MM.1S (cell line): ENCODE measurements at regions not wholly inside any gene's neighbourhood (a gene's known extent, or its start where the extent isn't known, plus 50 kb on each side); places are given as distances from the start of the nearest gene placed in this dataset.

Experiments used
- DNase-seq: peaks from one replicate; pipeline ENCODE4 v3.0.0-alpha.2; 2015
- H2AFZ ChIP-seq: fragments of 300-600 bp; sonication (generic); 2 replicates; pipeline ENCODE4 v1.6.0; 2016; ENCODE audit warnings: antibody characterized with exemption, low read length
- H3F3A ChIP-seq: fragments of 300-600 bp; sonication (generic); 2 replicates; pipeline ENCODE4 v1.6.1; 2016; ENCODE audit warnings: mild to moderate bottlenecking, antibody characterized with exemption, low read length, moderate library complexity, mixed read lengths; ENCODE audit not compliant: insufficient read depth
- H3K27ac ChIP-seq: fragments of 300-600 bp; sonication (generic); 2 replicates; pipeline ENCODE4 v1.5.1; 2016; ENCODE audit warnings: mild to moderate bottlenecking, low read length
- H3K27me3 ChIP-seq: fragments of 300-600 bp; sonication (generic); replicated peaks from 2 replicates; pipeline ENCODE4 v1.6.0; 2016; ENCODE audit warnings: low read length; ENCODE audit not compliant: insufficient read depth
- H3K36me3 ChIP-seq: fragments of 300-600 bp; sonication (generic); replicated peaks from 2 replicates; pipeline ENCODE4 v1.6.1; 2016; ENCODE audit warnings: mild to moderate bottlenecking, low read length, mixed read lengths; ENCODE audit not compliant: insufficient read depth
- H3K4me1 ChIP-seq: fragments of 300-600 bp; sonication (generic); 2 replicates; pipeline ENCODE4 v1.6.1; 2016; ENCODE audit warnings: low read length, mixed read lengths
- H3K4me2 ChIP-seq: fragments of 300-600 bp; sonication (generic); 2 replicates; pipeline ENCODE4 v1.6.0; 2016; ENCODE audit warnings: low read depth, low read length
- H3K4me3 ChIP-seq: fragments of 300-600 bp; sonication (generic); 2 replicates; pipeline ENCODE4 v1.5.1; 2016; ENCODE audit warnings: low read length, mixed read lengths
- H3K79me2 ChIP-seq: fragments of 300-600 bp; sonication (generic); 2 replicates; pipeline ENCODE4 v1.6.1; 2016; ENCODE audit warnings: mixed run types, low read length, mixed read lengths
- H3K9ac ChIP-seq: fragments of 300-600 bp; sonication (generic); 2 replicates; pipeline ENCODE4 v1.6.1; 2016; ENCODE audit warnings: low read length, mixed read lengths
- H3K9me2 ChIP-seq: fragments of 300-600 bp; sonication (generic); replicated peaks from 2 replicates; pipeline ENCODE4 v1.6.1; 2016; ENCODE audit warnings: mild to moderate bottlenecking, low read length, mixed read lengths; ENCODE audit not compliant: insufficient read depth
- H3K9me3 ChIP-seq: fragments of 300-600 bp; sonication (generic); replicated peaks from 2 replicates; pipeline ENCODE4 v1.6.1; 2016; ENCODE audit warnings: mild to moderate bottlenecking, low read length, mixed read lengths; ENCODE audit not compliant: insufficient read depth
- H4K20me1 ChIP-seq: fragments of 300-600 bp; sonication (generic); 2 replicates; pipeline ENCODE4 v1.6.1; 2016; ENCODE audit warnings: mild to moderate bottlenecking, low read length, moderate library complexity, mixed read lengths; ENCODE audit not compliant: insufficient read depth
- EZH2 ChIP-seq: fragments of 300-600 bp; sonication (generic); optimal IDR thresholded peaks from 2 replicates; pipeline ENCODE3; 2017; ENCODE audit warnings: low read depth, mild to moderate bottlenecking, antibody characterized with exemption, low read length, mixed read lengths
- EZH2phosphoT487 ChIP-seq: fragments of 300-600 bp; sonication (generic); IDR thresholded peaks from 2 replicates; pipeline ENCODE4 v1.6.1; 2018; ENCODE audit warnings: antibody characterized with exemption, low read length
- TF ChIP-seq, protein P1 (sequence below): fragments of 300-600 bp; sonication (generic); IDR thresholded peaks from 2 replicates; pipeline ENCODE4 v1.5.1; 2016; ENCODE audit warnings: antibody characterized with exemption, low read length, mixed read lengths

DNA sequence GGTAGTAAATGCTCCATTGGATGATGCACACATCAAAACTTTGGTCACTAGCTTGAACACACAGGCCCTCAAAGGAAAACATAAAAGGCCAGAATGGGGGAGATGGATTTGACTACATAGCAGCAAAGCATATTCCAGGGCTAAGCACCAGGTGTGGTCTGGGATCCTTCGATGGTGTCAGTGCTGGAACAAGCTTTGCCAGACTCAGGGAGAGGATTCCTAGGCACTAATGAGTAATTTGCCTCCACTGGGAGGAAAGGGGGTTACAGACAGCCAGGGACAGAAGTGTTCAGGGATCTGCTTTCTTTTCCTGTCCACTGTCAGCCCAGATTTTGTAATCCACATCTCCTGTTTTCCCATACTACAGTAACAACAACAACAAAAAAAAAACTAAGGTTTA, 157.2 kb upstream of the OBI1 start:
- H3K79me2 ChIP-seq, result no peaks in the 10 kb centered on the region
- no peaks in the 10 kb centered on the region for H3K36me3 ChIP-seq
- H4K20me1 ChIP-seq, result no peaks in the 10 kb centered on the region
- H3K27ac ChIP-seq, result no peak overlapping the region
- TF ChIP-seq EZH2, result no peak
- TF ChIP-seq, protein P1, sequence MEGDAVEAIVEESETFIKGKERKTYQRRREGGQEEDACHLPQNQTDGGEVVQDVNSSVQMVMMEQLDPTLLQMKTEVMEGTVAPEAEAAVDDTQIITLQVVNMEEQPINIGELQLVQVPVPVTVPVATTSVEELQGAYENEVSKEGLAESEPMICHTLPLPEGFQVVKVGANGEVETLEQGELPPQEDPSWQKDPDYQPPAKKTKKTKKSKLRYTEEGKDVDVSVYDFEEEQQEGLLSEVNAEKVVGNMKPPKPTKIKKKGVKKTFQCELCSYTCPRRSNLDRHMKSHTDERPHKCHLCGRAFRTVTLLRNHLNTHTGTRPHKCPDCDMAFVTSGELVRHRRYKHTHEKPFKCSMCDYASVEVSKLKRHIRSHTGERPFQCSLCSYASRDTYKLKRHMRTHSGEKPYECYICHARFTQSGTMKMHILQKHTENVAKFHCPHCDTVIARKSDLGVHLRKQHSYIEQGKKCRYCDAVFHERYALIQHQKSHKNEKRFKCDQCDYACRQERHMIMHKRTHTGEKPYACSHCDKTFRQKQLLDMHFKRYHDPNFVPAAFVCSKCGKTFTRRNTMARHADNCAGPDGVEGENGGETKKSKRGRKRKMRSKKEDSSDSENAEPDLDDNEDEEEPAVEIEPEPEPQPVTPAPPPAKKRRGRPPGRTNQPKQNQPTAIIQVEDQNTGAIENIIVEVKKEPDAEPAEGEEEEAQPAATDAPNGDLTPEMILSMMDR, result no peak
- TF ChIP-seq EZH2phosphoT487, result no peak
- no peak overlapping the region for H3K4me3 ChIP-seq
- H3F3A ChIP-seq, result no peaks in the 10 kb centered on the region
- H3K9me2 ChIP-seq, result no peaks in the 10 kb centered on the region
- no peak for DNase-seq
- no peaks in the 10 kb centered on the region for H3K27me3 ChIP-seq
- no peaks in the 10 kb centered on the region for H3K4me1 ChIP-seq
- no peak overlapping the region for H3K4me2 ChIP-seq
- no peak overlapping the region for H2AFZ ChIP-seq
- H3K9ac ChIP-seq, result no peak overlapping the region
- H3K9me3 ChIP-seq, result no peaks in the 10 kb centered on the region

DNA sequence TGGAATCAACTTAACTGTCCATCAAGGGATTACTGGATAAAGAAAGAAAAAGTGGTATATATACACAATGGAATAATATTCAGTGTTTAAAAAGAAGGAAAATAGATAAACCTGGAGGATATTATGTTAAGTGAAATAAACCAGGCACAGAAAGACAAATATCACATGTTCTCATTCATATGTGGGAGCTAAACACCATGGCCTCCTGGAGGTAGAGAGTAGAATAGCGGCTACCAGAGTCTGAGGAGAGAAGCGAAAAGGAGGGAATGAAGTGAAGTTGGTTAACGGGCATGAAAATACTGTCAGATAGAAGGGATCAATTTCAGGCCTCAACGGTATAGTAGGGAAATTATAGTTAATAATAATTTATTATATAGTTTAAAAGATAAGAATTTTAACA, 147.5 kb upstream of the OBI1 start:
- TF ChIP-seq, protein P1, result peak; percentile 33
- TF ChIP-seq EZH2, result no peak
- no peaks in the 10 kb centered on the region for H4K20me1 ChIP-seq
- DNase-seq, result no peak

DNA sequence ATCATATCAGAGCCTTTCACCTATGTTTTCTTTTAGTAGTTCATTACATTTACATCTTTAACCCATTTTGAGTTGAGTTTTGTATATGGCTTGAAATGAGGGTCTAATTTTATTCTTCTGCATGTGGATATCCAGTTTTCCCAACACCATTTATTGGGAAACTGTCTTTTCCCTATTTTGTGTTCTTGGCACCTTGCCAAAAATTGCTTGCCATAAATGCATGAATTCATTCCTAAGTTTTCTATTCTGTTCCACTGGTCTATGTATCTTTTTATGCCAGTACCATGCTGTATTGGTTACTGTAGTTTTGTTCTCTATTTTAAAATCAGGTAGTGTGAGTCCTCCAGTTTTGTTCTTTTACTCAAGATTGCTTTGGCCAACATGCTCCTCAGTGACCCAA, 144.0 kb upstream of the OBI1 start:
- Histone ChIP-seq H3K79me2 (no peaks in the 10 kb centered on the region), H3K9me3 (no peaks in the 10 kb centered on the region), H3K27ac (no peak overlapping the region), H2AFZ (no peak overlapping the region), H3K36me3 (no peaks in the 10 kb centered on the region), H3K4me1 (no peaks in the 10 kb centered on the region), H4K20me1 (no peaks in the 10 kb centered on the region), H3K4me2 (no peak overlapping the region), H3K27me3 (no peaks in the 10 kb centered on the region), H3K9ac (no peak overlapping the region), H3F3A (no peaks in the 10 kb centered on the region), H3K4me3 (no peak overlapping the region), H3K9me2 (no peaks in the 10 kb centered on the region)
- TF ChIP-seq, protein P1, result no peak
- no peak for TF ChIP-seq EZH2phosphoT487
- TF ChIP-seq EZH2, result no peak
- DNase-seq, result no peak

More for the DNA sequence above, 147.5 kb upstream of the OBI1 start:
- Histone ChIP-seq H3K9ac (no peak overlapping the region), H3K27ac (no peak overlapping the region), H3K4me1 (no peaks in the 10 kb centered on the region), H3K79me2 (no peaks in the 10 kb centered on the region), H2AFZ (no peak overlapping the region), H3F3A (no peaks in the 10 kb centered on the region), H3K4me3 (no peak overlapping the region), H3K27me3 (no peaks in the 10 kb centered on the region), H3K36me3 (no peaks in the 10 kb centered on the region), H3K9me3 (no peaks in the 10 kb centered on the region), H3K9me2 (no peaks in the 10 kb centered on the region), H3K4me2 (no peak overlapping the region)

GRCh38 chr13:78787190-78787589, 128.2 kb upstream of the OBI1 start:
- Histone ChIP-seq H2AFZ (no peak overlapping the region), H3K79me2 (no peaks in the 10 kb centered on the region), H3K4me1 (peaks cover 37% of the 10 kb centered on the region), H3K9me3 (no peaks in the 10 kb centered on the region), H4K20me1 (no peaks in the 10 kb centered on the region), H3K36me3 (no peaks in the 10 kb centered on the region), H3K9me2 (no peaks in the 10 kb centered on the region), H3K9ac (no peak overlapping the region), H3F3A (peaks cover 17% of the 10 kb centered on the region; the same call in 1 of the 2 replicates), H3K4me2 (no peak overlapping the region), H3K4me3 (no peak overlapping the region), H3K27me3 (no peaks in the 10 kb centered on the region), H3K27ac (no peak overlapping the region)
- no peak for DNase-seq
- TF ChIP-seq, protein P1, result no peak
- TF ChIP-seq EZH2, result no peak
- no peak for TF ChIP-seq EZH2phosphoT487
